ENCODE measurements at regions not wholly inside any gene's neighbourhood (a gene's known extent, or its start where the extent isn't known, plus 50 kb on each side); places are given as distances from the start of the nearest gene placed in this dataset.

GRCh38 chr17:73952082-73952479 lies 251.4 kb upstream of the RPL38 start:
- Histone ChIP-seq H4K20me1 (replicated peaks; ENCODE audit: control insufficient read depth, insufficient read depth, low read length) (no peaks in the 10 kb centered on the region), H3K9me3 (replicated peaks; ENCODE audit: control insufficient read depth, insufficient read depth, low read depth, low read length) (no peaks in the 10 kb centered on the region), H3K4me3 (no peak overlapping the region), H3K9ac (ENCODE audit: insufficient read depth in 1 of 2, low read depth in 2 of 2, low read length in 2 of 2) (no peak overlapping the region), H3K27me3 (ENCODE audit: control insufficient read depth in 2 of 2, insufficient read depth in 2 of 2, low read length in 2 of 2) (peaks cover 0 to 16% of the 10 kb centered on the region in 2 experiments; a peak in 3 of 5 replicates), H3K4me2 (ENCODE audit: insufficient read depth, low read length) (no peak overlapping the region), H3K79me2 (ENCODE audit: control insufficient read depth, insufficient read depth, low read length) (no peaks in the 10 kb centered on the region), H3K4me1 (replicated peaks in 1 of 2; ENCODE audit: control insufficient read depth in 2 of 2, insufficient read depth in 2 of 2, low read length in 2 of 2) (peaks cover 0 to 11% of the 10 kb centered on the region in 2 experiments; a peak in 1 of 5 replicates), H3K9me1 (ENCODE audit: control insufficient read depth, insufficient read depth, low read length) (peaks cover 5% of the 10 kb centered on the region), H3K36me3 (ENCODE audit: control insufficient read depth, insufficient read depth, low read length) (no peaks in the 10 kb centered on the region), H3K27ac (ENCODE audit: extremely low read depth, low read depth, low read length) (no peak overlapping the region), H2AFZ (ENCODE audit: low read depth, low read length) (no peak overlapping the region)
- 18% methylated on average over 20 of the region's 20 CpGs for WGBS (ENCODE audit: insufficient coverage, low coverage, missing lambda C conversion rate)
- no TSS peak for BruUV-seq (replicated peaks)
- ChIA-PET CTCF (ENCODE audit: low intra/inter-chr PET ratio) (no interaction called here), POLR2A (no interaction called here)
- no peak for FAIRE-seq
- intact Hi-C loops (cut with micrococcal nuclease), result loop anchor here (10.0 kb wide), 1 partner anchor 297 kb away; no protein-coding TSS in a partner anchor
- ATAC-seq, result no peak
- no peak for DNase-seq (ENCODE audit: extremely low read depth in 1 of 4, low spot score in 3 of 4)
- in situ Hi-C loops (cut with MboI), result no loop called here
- no peak for TF ChIP-seq SMARCA4 (IDR thresholded peaks at IDR 0.05)
- no peak for TF ChIP-seq SETDB1 (IDR thresholded peaks at IDR 0.05; ENCODE audit: low read length)
- TF ChIP-seq DLX4 (CRISPR knock-in tag; IDR thresholded peaks at IDR 0.05), result no peak
- no peak for TF ChIP-seq NFIC (IDR thresholded peaks at IDR 0.05)
- TF ChIP-seq RFX5 (IDR thresholded peaks at IDR 0.05; ENCODE audit: low read depth, low read length), result no peak
- TF ChIP-seq ARNT (IDR thresholded peaks at IDR 0.05), result no peak
- no peak for TF ChIP-seq HNRNPLL (IDR thresholded peaks at IDR 0.05; ENCODE audit: low read depth, low read length, poor library complexity, severe bottlenecking)
- TF ChIP-seq EP400 (IDR thresholded peaks at IDR 0.05), result no peak
- no peak for TF ChIP-seq HMGXB4 (CRISPR knock-in tag; IDR thresholded peaks at IDR 0.05)
- TF ChIP-seq NFE2L1 (tag; IDR thresholded peaks at IDR 0.05; ENCODE audit: borderline replicate concordance, low read depth), result no peak
- TF ChIP-seq LEF1 (IDR thresholded peaks at IDR 0.05), result no peak
- no peak for TF ChIP-seq HNRNPL (IDR thresholded peaks at IDR 0.05; ENCODE audit: low read depth, low read length)
- TF ChIP-seq POLR2AphosphoS2 (IDR thresholded peaks at IDR 0.05; ENCODE audit: low read length), result no peak
- TF ChIP-seq, protein P1, sequence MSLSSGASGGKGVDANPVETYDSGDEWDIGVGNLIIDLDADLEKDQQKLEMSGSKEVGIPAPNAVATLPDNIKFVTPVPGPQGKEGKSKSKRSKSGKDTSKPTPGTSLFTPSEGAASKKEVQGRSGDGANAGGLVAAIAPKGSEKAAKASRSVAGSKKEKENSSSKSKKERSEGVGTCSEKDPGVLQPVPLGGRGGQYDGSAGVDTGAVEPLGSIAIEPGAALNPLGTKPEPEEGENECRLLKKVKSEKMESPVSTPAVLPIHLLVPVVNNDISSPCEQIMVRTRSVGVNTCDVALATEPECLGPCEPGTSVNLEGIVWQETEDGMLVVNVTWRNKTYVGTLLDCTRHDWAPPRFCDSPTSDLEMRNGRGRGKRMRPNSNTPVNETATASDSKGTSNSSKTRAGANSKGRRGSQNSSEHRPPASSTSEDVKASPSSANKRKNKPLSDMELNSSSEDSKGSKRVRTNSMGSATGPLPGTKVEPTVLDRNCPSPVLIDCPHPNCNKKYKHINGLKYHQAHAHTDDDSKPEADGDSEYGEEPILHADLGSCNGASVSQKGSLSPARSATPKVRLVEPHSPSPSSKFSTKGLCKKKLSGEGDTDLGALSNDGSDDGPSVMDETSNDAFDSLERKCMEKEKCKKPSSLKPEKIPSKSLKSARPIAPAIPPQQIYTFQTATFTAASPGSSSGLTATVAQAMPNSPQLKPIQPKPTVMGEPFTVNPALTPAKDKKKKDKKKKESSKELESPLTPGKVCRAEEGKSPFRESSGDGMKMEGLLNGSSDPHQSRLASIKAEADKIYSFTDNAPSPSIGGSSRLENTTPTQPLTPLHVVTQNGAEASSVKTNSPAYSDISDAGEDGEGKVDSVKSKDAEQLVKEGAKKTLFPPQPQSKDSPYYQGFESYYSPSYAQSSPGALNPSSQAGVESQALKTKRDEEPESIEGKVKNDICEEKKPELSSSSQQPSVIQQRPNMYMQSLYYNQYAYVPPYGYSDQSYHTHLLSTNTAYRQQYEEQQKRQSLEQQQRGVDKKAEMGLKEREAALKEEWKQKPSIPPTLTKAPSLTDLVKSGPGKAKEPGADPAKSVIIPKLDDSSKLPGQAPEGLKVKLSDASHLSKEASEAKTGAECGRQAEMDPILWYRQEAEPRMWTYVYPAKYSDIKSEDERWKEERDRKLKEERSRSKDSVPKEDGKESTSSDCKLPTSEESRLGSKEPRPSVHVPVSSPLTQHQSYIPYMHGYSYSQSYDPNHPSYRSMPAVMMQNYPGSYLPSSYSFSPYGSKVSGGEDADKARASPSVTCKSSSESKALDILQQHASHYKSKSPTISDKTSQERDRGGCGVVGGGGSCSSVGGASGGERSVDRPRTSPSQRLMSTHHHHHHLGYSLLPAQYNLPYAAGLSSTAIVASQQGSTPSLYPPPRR (CRISPR knock-in tag; IDR thresholded peaks at IDR 0.05; ENCODE audit: borderline replicate concordance), result no peak
- no peak for TF ChIP-seq TCF7 (IDR thresholded peaks at IDR 0.05; ENCODE audit: borderline replicate concordance)
- TF ChIP-seq STAT5B (CRISPR knock-in tag; IDR thresholded peaks at IDR 0.05), result no peak
- no peak for TF ChIP-seq TOE1 (IDR thresholded peaks at IDR 0.05; ENCODE audit: borderline replicate concordance)
- TF ChIP-seq TOE1 (CRISPR knock-in tag; IDR thresholded peaks at IDR 0.05; ENCODE audit: borderline replicate concordance, low read depth), result no peak
